PC-9 (cell line): ENCODE measurements at regions not wholly inside any gene's neighbourhood (a gene's known extent, or its start where the extent isn't known, plus 50 kb on each side); places are given as distances from the start of the nearest gene placed in this dataset.
"Not testable (repeated sequence)": the region's sequence is repeated elsewhere in the genome, so short reads cannot be mapped to it uniquely, and the experiment has no call there.

ENCODE experiments used
- EZH2 ChIP-seq: fragments of 200-600 bp; sonication (generic); IDR thresholded peaks from 2 replicates; pipeline ENCODE4 v1.8.0; 2017; ENCODE audit warnings: antibody characterized with exemption, low read depth
- TF ChIP-seq, protein P1 (sequence below): fragments of 200-600 bp; sonication (generic); conservative IDR thresholded peaks from 2 replicates; pipeline ENCODE4 v1.6.1; 2017; ENCODE audit warnings: mixed run types, antibody characterized with exemption, mild to moderate bottlenecking, moderate library complexity

GRCh38 chr6:57813271-57814075 lies 496.0 kb downstream of the PRIM2 start:
- TF ChIP-seq, protein P1, sequence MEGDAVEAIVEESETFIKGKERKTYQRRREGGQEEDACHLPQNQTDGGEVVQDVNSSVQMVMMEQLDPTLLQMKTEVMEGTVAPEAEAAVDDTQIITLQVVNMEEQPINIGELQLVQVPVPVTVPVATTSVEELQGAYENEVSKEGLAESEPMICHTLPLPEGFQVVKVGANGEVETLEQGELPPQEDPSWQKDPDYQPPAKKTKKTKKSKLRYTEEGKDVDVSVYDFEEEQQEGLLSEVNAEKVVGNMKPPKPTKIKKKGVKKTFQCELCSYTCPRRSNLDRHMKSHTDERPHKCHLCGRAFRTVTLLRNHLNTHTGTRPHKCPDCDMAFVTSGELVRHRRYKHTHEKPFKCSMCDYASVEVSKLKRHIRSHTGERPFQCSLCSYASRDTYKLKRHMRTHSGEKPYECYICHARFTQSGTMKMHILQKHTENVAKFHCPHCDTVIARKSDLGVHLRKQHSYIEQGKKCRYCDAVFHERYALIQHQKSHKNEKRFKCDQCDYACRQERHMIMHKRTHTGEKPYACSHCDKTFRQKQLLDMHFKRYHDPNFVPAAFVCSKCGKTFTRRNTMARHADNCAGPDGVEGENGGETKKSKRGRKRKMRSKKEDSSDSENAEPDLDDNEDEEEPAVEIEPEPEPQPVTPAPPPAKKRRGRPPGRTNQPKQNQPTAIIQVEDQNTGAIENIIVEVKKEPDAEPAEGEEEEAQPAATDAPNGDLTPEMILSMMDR = not testable (repeated sequence)
- TF ChIP-seq EZH2 = not testable (repeated sequence)
